Stomach (tissue), 4 donors: ENCODE measurements at regions not wholly inside any gene's neighbourhood (a gene's known extent, or its start where the extent isn't known, plus 50 kb on each side); places are given as distances from the start of the nearest gene placed in this dataset.

Source experiments
- POLR2A ChIP-seq, 4 donors: fragments of 450-650 bp; IDR thresholded peaks; one replicate each; pipeline ENCODE4 v1.6.1; 2016; ENCODE audit warnings: antibody characterized with exemption in 4 of 4, control low read depth in 2 of 4, mild to moderate bottlenecking in 1 of 4, moderate library complexity in 1 of 4
- POLR2AphosphoS5 ChIP-seq, 3 donors: sonication (generic); formaldehyde crosslinking; IDR thresholded peaks; one replicate each; pipeline ENCODE4 v1.6.1; 2016; ENCODE audit warnings: antibody characterized with exemption in 3 of 3
- TF ChIP-seq, protein P1 (sequence below), 7 experiments: fragments of 450-650 bp in 4 of 7; fragments of 200-600 bp in 3 of 7; sonication (generic) in 3 of 7; IDR thresholded peaks; one replicate each; pipeline ENCODE4 v1.5.1; 2016 to 2019; ENCODE audit warnings: antibody characterized with exemption in 7 of 7, control low read depth in 2 of 7, mild to moderate bottlenecking in 1 of 7

DNA sequence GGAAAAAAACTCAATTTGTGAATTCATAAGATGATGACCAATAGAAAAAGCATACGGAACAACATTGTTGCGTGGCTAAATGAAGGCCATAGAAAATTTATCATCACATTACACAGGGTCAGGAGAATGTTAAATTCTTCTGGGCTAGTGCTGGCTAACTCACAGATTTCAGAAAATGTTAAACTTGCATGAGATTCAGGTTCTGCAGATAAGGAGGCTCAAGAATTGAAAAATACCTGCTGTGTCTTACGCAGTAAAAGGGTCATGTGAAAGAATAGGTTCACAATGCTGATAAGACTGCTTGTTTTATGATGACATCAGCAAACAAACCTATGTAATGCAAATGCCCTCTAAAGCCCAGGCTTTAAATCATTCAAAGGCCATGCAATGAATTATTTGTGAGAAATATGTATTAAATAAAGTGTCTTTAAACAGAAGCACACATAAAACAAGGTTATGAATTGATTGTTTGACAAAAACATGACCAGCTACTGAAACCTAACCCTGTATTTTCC lies 378.8 kb downstream of the USP25 start:
- TF ChIP-seq POLR2AphosphoS5 (IDR thresholded peaks at IDR 0.05), result no peak
- TF ChIP-seq POLR2A (IDR thresholded peaks at IDR 0.05), result no peak
- TF ChIP-seq, protein P1, sequence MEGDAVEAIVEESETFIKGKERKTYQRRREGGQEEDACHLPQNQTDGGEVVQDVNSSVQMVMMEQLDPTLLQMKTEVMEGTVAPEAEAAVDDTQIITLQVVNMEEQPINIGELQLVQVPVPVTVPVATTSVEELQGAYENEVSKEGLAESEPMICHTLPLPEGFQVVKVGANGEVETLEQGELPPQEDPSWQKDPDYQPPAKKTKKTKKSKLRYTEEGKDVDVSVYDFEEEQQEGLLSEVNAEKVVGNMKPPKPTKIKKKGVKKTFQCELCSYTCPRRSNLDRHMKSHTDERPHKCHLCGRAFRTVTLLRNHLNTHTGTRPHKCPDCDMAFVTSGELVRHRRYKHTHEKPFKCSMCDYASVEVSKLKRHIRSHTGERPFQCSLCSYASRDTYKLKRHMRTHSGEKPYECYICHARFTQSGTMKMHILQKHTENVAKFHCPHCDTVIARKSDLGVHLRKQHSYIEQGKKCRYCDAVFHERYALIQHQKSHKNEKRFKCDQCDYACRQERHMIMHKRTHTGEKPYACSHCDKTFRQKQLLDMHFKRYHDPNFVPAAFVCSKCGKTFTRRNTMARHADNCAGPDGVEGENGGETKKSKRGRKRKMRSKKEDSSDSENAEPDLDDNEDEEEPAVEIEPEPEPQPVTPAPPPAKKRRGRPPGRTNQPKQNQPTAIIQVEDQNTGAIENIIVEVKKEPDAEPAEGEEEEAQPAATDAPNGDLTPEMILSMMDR (IDR thresholded peaks at IDR 0.05), result no peak
